WTC11 (cell line): ENCODE measurements at regions not wholly inside any gene's neighbourhood (a gene's known extent, or its start where the extent isn't known, plus 50 kb on each side); places are given as distances from the start of the nearest gene placed in this dataset.

Experiments
- ATF6 ChIP-seq: sonication (generic); formaldehyde crosslinking; IDR thresholded peaks from 2 replicates; pipeline ENCODE4 v1.8.1; 2023; ENCODE audit warnings: mild to moderate bottlenecking, missing genetic modification reagents
- CBFB ChIP-seq: sonication (generic); formaldehyde crosslinking; IDR thresholded peaks from 2 replicates; pipeline ENCODE4 v1.8.1; 2022; ENCODE audit warnings: mild to moderate bottlenecking, low read depth, missing genetic modification reagents
- CTCF ChIP-seq: fragments of 200-600 bp; IDR thresholded peaks from 2 replicates; pipeline ENCODE4 v1.8.0; 2022; ENCODE audit warnings: antibody characterized with exemption
- IRF1 ChIP-seq: sonication (generic); formaldehyde crosslinking; IDR thresholded peaks from 2 replicates; pipeline ENCODE4 v1.8.0; 2023; ENCODE audit warnings: missing genetic modification reagents
- MAX ChIP-seq: sonication (generic); formaldehyde crosslinking; IDR thresholded peaks from 2 replicates; pipeline ENCODE4 v1.8.0; 2022; ENCODE audit warnings: mild to moderate bottlenecking, missing genetic modification reagents
- NR2C2 ChIP-seq: sonication (generic); formaldehyde crosslinking; IDR thresholded peaks from 2 replicates; pipeline ENCODE4 v1.8.0; 2022; ENCODE audit warnings: mild to moderate bottlenecking, missing genetic modification reagents
- ZBTB21 ChIP-seq: sonication (generic); formaldehyde crosslinking; IDR thresholded peaks from 2 replicates; pipeline ENCODE4 v1.8.1; 2023; ENCODE audit warnings: mild to moderate bottlenecking, missing genetic modification reagents, borderline replicate concordance
- ZNF263 ChIP-seq: sonication (generic); formaldehyde crosslinking; IDR thresholded peaks from 2 replicates; pipeline ENCODE4 v1.8.1; 2022; ENCODE audit warnings: low read depth, mild to moderate bottlenecking, moderate library complexity, missing genetic modification reagents
- TF ChIP-seq, protein P1 (sequence below): sonication (generic); formaldehyde crosslinking; IDR thresholded peaks from 2 replicates; pipeline ENCODE4 v1.8.1; 2022; ENCODE audit warnings: low read depth, mild to moderate bottlenecking, moderate library complexity, missing genetic modification reagents, borderline replicate concordance
- TF ChIP-seq, protein P2 (sequence below): sonication (generic); formaldehyde crosslinking; IDR thresholded peaks from 2 replicates; pipeline ENCODE4 v1.8.1; 2023; ENCODE audit warnings: mild to moderate bottlenecking, moderate library complexity, missing genetic modification reagents

DNA sequence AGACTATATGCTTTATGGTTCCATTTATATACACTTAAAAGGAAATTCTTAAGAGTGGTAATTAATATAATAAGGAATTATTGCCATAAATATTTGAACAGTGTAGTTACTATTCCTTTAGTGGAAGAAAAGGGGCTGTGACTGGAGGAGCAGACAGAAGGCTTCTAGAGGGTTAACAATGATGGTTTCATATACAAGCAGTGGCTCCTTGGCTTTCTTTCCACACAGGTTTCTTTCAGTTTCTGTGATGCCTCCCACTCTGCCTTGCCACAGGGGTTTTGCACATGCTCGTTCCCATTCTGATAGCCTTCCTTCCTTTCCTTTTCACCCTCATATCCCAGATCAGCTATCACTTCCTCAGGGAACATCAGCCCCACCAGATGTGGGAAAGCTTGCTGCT, 108.8 kb upstream of the LYSMD4 start:
- TF ChIP-seq CTCF (no peak), ZBTB21 (CRISPR knock-in tag) (no peak), CBFB (CRISPR knock-in tag) (no peak), ZNF263 (CRISPR knock-in tag) (no peak), ATF6 (CRISPR knock-in tag) (no peak), MAX (CRISPR knock-in tag) (no peak), IRF1 (CRISPR knock-in tag) (no peak), NR2C2 (CRISPR knock-in tag) (no peak)
- TF ChIP-seq, protein P1, sequence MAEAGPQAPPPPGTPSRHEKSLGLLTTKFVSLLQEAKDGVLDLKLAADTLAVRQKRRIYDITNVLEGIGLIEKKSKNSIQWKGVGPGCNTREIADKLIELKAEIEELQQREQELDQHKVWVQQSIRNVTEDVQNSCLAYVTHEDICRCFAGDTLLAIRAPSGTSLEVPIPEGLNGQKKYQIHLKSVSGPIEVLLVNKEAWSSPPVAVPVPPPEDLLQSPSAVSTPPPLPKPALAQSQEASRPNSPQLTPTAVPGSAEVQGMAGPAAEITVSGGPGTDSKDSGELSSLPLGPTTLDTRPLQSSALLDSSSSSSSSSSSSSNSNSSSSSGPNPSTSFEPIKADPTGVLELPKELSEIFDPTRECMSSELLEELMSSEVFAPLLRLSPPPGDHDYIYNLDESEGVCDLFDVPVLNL (CRISPR knock-in tag) = no peak
- TF ChIP-seq, protein P2, sequence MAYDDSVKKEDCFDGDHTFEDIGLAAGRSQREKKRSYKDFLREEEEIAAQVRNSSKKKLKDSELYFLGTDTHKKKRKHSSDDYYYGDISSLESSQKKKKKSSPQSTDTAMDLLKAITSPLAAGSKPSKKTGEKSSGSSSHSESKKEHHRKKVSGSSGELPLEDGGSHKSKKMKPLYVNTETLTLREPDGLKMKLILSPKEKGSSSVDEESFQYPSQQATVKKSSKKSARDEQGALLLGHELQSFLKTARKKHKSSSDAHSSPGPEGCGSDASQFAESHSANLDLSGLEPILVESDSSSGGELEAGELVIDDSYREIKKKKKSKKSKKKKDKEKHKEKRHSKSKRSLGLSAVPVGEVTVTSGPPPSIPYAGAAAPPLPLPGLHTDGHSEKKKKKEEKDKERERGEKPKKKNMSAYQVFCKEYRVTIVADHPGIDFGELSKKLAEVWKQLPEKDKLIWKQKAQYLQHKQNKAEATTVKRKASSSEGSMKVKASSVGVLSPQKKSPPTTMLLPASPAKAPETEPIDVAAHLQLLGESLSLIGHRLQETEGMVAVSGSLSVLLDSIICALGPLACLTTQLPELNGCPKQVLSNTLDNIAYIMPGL = no peak
